Ovary (tissue), 7 donors: ENCODE measurements at regions not wholly inside any gene's neighbourhood (a gene's known extent, or its start where the extent isn't known, plus 50 kb on each side); places are given as distances from the start of the nearest gene placed in this dataset.

ENCODE experiments used
- DNase-seq, 5 donors: peaks; one replicate each; pipeline ENCODE4 v3.0.0-alpha.2; 2019 to 2020
- H3K27ac ChIP-seq, 2 donors: fragments of 200-600 bp; one replicate each; pipeline versions ENCODE4 v1.5.1 to v1.8.0; 2019 to 2022
- H3K27me3 ChIP-seq: fragments of 200-600 bp; one replicate; pipeline ENCODE4 v1.8.0; 2022
- H3K36me3 ChIP-seq: fragments of 200-600 bp; sonication (generic); one replicate; pipeline ENCODE4 v1.5.1; 2019
- H3K4me1 ChIP-seq: one replicate; pipeline ENCODE4 v1.8.1; 2013; ENCODE audit warnings: mild to moderate bottlenecking, moderate library complexity; ENCODE audit not compliant: insufficient read depth
- H3K4me3 ChIP-seq: fragments of 200-600 bp; sonication (generic); one replicate; pipeline ENCODE4 v1.5.1; 2017
- H3K9me3 ChIP-seq, 2 donors: fragments of 200-600 bp in 1 of 2; sonication (generic) in 1 of 2; one replicate each; pipeline versions ENCODE4 v1.5.1 to v1.8.1; 2013 to 2019; ENCODE audit warnings: mild to moderate bottlenecking in 1 of 2, moderate library complexity in 1 of 2
- CTCF ChIP-seq, 3 donors: fragments of 450-650 bp in 2 of 3; fragments of 200-600 bp in 1 of 3; IDR thresholded peaks; one replicate each; pipeline versions ENCODE4 v1.5.1 to v1.8.0; 2016 to 2022; ENCODE audit warnings: antibody characterized with exemption in 3 of 3, mild to moderate bottlenecking in 1 of 3
- EP300 ChIP-seq: sonication (generic); formaldehyde crosslinking; IDR thresholded peaks from one replicate; pipeline ENCODE4 v1.6.1; 2017; ENCODE audit warnings: antibody characterized with exemption
- POLR2A ChIP-seq: fragments of 450-650 bp; IDR thresholded peaks from one replicate; pipeline ENCODE4 v1.6.1; 2017; ENCODE audit warnings: antibody characterized with exemption, mild to moderate bottlenecking, moderate library complexity
- WGBS, 3 donors: extraction: QIAGEN DNeasy Blood & Tissue Kit in 1 of 3; methylation state at CpG; one replicate each; pipeline versions ENCODE4 v1.1.5 to v1.1.7; 2013 to 2017; 5-methylcytosine and 5-hydroxymethylcytosine counted together
- intact Hi-C, 4 donors: fragments of 100-400 bp; cut with DNase I; formaldehyde crosslinking; loops; one replicate each; pipeline versions ENCODE4 v1.11.0 to v1.15.1; 2022 to 2023
- donor health status: DM: no; HTN: no; CAD: no; lungs with moderate emphysema.
- donor health status: DM: no; HTN: no; CAD: no.
- donor health status: Bipolar disorder and iron deficiency.
- donor health status: DM: no; HTN: no; CAD: no.
- donor health status: DM: yes; HTN: yes; CAD: no.

- TF ChIP-seq POLR2A (no peak), EP300 (no peak), CTCF (IDR thresholded peaks at IDR 0.05) (no peak)
- no peaks in the 10 kb centered on the region for H3K36me3 ChIP-seq
- DNase-seq: no peak
- intact Hi-C loops: no loop called here
- no peaks in the 10 kb centered on the region for H3K27me3 ChIP-seq
- no peaks in the 10 kb centered on the region for H3K9me3 ChIP-seq
- H3K27ac ChIP-seq: no peak overlapping the region
- no peaks in the 10 kb centered on the region for H3K4me1 ChIP-seq
- 81 to 87% (median 85%) methylated on average over 2 of the region's 2 CpGs for WGBS, 3 donors
- H3K4me3 ChIP-seq: no peak overlapping the region
Observed at GRCh38 chr1:234845836-234846235, 235.9 kb upstream of the IRF2BP2 start.

- H3K4me3 ChIP-seq: no peak overlapping the region
- TF ChIP-seq CTCF (IDR thresholded peaks at IDR 0.05): no peak
- TF ChIP-seq POLR2A: no peak
- TF ChIP-seq EP300: no peak
- H3K27ac ChIP-seq: no peak overlapping the region
- H3K27me3 ChIP-seq: no peaks in the 10 kb centered on the region
- 78 to 87% (median 84%) methylated on average over 5 of the region's 5 CpGs for whole genome bisulfite sequencing, 3 donors
- H3K9me3 ChIP-seq: no peaks in the 10 kb centered on the region
- no peak for DNase-seq
- no peaks in the 10 kb centered on the region for H3K4me1 ChIP-seq
- intact Hi-C loops: no loop called here
- H3K36me3 ChIP-seq: no peaks in the 10 kb centered on the region
Observed at GRCh38 chr1:234845097-234845660, 235.2 kb upstream of the IRF2BP2 start.

DNA sequence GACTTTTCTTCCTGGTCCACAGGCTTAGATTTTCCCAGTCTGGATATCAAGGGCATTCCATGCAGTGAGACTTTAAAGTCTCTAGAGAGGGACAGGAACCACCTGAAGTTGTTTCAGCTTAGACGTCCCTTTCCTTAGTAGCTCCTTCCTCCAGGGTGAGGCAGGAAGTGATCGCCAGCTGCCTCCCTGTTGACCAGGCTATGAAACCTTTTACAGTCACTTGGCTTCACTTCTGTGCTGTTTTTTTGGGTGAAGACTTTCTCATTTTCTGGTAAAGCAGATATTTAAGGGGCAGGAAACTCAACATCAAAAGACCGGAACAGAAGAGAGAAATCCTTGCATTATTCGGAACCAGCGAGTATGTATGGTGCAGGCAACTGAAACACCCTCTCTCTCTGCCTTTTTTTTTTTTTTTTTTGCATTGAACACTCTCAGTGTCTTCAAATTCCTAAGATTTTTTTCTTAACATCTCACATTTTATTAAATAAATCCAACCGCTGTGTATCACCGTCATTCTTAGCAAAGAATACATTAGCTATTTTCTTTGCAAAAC, 234.6 kb upstream of the IRF2BP2 start:
- Histone ChIP-seq H3K27ac (no peak overlapping the region), H3K9me3 (no peaks in the 10 kb centered on the region), H3K4me3 (no peak overlapping the region), H3K4me1 (no peaks in the 10 kb centered on the region), H3K27me3 (no peaks in the 10 kb centered on the region), H3K36me3 (no peaks in the 10 kb centered on the region)
- no peak for DNase-seq
- intact Hi-C loops: no loop called here
- 66 to 72% (median 71%) methylated on average over 7 of the region's 7 CpGs for WGBS, 3 donors
- TF ChIP-seq CTCF (IDR thresholded peaks at IDR 0.05) (no peak), POLR2A (no peak), EP300 (no peak)

- TF ChIP-seq POLR2A (no peak), CTCF (IDR thresholded peaks at IDR 0.05) (no peak), EP300 (no peak)
- 68 to 75% (median 72%) methylated on average over 3 of the region's 3 CpGs for WGBS, 3 donors
- Histone ChIP-seq H3K4me1 (no peaks in the 10 kb centered on the region), H3K27ac (no peak overlapping the region), H3K4me3 (no peak overlapping the region), H3K27me3 (no peaks in the 10 kb centered on the region), H3K9me3 (no peaks in the 10 kb centered on the region), H3K36me3 (no peaks in the 10 kb centered on the region)
- no peak for DNase-seq
- intact Hi-C loops: no loop called here
Observed at GRCh38 chr1:234843946-234844345, 234.0 kb upstream of the IRF2BP2 start.
